HG03196 (cell line): ENCODE measurements at regions not wholly inside any gene's neighbourhood (a gene's known extent, or its start where the extent isn't known, plus 50 kb on each side); places are given as distances from the start of the nearest gene placed in this dataset.

Experiments used
- ATAC-seq: cut with Tn5 transposase; IDR thresholded peaks from one replicate; pipeline ENCODE4 v1.9.1; 2021; ENCODE audit not compliant: unreplicated experiment

DNA sequence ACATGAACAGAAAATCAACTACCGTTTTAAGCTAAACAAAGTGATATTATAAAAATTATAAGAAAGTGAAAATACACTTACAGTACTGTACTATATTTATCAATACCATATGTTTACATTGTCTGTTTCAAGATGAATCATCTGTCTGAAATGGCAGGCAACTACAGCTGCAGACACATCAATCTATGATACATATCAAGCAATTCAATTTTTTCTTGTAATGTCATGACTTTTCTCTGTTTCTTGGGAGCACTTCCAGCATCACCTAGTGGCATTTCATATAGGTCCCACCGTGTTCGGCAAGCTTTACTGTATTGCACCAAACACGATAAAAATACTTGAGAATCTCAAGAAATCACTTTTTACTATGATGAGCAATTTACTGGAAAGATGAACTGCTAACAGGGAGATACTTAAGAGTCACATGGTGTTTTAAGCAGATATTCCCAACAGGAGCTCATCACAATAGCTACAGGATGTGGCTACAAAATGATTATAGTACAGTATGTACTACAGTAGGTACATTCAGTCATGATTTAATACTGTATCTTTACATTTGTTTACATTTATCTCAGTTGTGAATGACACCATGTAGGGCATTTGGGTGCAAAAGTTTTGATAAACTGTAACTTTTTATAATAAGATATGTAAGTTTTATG, 207.4 kb downstream of the ADAM29 start:
- no peak for ATAC-seq

DNA sequence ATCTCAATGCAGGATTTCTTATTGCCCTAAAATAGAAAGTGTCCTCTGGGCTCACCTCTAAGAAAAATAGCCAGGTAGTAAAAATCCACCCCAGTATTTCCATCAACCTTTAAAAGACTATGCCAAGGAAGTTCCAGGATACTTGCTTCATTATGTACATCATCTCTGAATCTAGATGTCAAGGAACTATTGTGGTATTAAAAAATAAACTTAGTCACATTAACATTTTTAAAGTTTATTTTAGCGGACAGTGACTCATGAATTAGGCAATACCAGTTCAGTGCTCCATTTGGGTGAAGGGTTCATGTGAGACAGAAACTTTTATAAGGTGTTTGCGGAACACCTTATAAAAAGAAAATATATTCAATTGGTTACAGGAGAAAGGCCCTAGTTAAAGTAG, 209.2 kb downstream of the ADAM29 start:
- ATAC-seq, result no peak

DNA sequence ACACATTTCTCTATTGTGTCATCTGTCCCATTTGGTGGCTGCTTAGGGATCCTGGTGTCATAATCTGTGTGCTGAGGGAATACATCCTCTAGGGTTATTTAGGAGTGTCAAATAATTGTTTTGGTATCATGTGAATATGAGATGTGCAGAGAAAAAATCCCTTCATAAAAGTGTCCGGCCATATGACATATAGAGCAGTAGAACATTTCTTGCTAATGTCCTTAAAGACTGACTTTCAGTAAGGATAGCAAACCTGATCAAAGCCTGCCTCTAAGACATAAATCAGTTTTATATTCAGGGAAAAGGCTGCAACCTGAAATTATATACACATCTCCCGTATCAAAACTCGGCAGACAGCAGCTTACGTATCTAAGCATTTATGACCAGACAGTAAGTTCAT, 211.6 kb downstream of the ADAM29 start:
- ATAC-seq, result no peak

DNA sequence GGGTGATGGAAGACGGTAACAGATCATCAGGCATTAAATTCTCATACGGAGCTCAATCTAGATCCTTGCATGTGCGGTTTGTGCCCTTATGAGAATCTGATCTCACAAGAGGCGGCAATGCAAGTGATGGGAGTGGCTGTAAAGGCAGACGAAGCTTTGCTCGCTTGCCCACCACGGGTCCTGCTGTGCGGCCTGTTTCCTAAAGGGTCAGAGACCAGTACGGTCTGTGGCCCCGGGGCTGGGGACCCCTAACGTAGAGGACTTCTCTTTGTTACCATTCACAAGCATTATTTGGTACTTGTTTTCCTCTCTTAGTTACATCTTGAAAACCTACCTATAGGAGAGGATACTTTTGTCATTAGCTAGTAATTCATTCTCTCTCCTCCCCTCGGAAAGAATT, 221.0 kb downstream of the ADAM29 start:
- ATAC-seq, result no peak

DNA sequence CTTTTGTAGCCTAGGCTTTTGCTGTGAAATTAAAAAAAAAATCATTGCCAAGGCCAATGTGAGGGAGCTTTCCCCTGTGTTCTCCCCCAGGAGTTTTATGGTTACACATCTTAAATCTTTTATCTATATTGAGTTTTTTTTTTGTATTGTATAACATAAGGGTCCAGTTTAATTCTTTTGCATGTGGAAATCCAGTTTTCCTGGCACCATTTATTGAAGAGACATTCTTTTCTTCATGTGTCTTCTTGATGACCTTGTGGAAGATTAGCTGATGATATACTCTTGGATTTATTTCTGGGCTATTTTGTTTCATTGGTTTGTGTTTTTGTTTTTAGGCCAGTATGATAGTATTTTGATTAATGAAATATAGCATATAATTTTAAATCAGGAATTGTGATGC, 225.0 kb downstream of the ADAM29 start:
- no peak for ATAC-seq

DNA sequence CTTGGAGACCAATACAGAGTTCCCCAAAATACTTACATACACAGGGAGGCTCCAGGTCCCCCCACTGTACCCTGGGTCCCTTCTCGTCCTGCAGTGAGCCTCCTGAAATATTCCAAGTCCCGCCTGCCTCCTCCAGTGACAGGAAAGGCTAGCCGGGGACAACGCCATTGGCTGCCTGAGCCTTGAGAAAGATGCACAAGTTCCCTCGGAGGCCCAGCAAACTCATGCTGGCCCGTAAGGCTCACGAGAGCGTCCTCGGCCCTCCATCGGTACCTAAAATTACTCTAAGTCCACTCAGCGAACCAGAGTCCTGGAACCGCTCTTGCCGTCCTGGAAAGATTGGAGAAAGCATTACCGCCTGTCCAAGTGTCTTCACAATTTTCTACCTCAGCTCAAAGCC, 228.6 kb downstream of the ADAM29 start:
- no peak for ATAC-seq

DNA sequence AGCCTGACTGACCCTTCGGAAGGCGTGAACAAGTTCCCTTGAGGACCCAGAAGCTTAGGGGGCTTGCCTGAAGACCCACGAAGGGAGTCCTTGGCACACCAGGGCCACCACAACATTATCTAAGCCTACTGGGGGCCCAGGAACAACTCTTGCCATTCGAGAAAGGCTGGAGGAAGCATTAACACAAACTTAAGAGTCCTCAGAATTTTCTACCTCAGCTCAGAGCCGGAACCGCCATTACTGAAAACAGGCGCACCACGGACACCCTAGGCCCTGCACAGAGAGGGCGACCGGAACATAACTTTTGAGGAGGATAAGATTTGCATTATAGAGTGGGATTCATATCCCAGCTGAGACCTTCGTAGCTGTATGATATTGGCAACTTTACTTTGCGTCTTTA, 229.1 kb downstream of the ADAM29 start:
- ATAC-seq, result no peak

DNA sequence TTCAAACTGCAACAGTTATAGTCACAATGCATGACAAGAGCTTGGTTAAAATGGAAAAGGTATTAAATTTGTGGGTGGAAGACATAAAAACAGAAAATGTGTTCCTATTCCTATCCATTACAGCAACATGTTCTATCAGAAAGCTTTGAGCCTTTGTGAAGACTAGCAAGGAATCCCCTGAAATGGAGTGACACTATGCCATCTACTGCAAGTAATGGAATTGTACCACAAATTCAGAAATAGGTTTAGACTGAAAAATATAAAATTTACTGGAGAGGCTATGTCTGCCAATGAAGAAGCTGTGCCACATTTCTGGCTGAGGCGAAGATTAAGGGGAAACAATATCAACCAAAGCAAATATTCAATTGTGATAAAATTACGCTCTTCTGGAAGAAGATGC, 247.9 kb downstream of the ADAM29 start:
- ATAC-seq, result no peak

DNA sequence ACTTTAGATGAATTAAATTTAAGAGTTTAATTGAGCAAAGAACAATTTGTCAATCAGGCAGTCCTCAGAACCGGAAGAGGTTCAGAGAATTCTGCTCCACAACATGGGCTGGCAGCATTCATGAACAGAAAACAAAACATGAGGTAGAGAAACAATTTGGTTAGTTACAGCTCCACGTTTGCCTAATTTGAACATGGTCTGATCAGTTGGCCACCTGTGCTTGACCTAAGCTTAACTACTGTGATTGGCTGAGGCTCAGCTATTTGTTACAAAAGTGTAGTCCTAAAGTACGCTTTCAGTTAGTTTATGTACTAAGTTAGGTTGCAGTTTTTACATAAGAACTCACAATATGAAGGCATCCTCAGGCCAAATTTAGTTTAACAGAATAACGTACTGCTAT, 258.6 kb downstream of the ADAM29 start:
- no peak for ATAC-seq

DNA sequence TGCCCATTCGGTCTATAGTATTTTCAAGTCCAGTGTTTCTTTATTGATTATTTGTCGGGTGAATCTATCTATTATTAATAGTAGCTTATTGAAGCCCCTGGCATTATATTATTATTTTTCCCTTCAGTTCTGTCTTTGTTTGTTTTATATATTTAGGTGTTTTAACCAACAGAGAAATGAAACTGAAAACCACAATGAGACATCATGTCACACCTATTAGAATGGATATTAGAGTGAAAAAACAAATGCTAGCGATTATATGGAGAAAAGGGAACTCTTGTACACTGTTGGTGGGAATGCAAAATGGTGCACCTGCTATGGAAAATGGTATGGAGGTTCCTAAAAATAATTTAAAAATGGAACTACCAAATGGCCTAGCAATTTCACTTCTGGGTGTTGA, 272.5 kb downstream of the ADAM29 start:
- ATAC-seq, result no peak

DNA sequence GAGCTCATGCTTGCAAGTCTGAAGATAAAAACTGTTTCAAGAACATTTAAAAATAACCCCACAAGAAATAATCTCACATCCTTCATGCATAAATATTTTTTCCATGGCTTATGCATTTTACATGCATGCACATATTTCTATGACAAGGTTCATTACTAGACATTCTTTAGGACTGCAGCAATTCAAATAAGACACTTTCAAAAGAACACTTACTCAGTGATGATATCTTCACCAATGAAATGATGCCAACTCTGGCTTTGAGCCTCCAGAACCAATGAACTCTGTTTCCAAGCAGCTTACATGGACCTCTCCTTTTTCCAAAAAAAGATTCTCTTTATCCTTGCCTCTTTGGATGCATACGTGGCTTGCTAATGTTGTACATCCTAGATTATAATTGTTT, 279.9 kb downstream of the ADAM29 start:
- no peak for ATAC-seq

DNA sequence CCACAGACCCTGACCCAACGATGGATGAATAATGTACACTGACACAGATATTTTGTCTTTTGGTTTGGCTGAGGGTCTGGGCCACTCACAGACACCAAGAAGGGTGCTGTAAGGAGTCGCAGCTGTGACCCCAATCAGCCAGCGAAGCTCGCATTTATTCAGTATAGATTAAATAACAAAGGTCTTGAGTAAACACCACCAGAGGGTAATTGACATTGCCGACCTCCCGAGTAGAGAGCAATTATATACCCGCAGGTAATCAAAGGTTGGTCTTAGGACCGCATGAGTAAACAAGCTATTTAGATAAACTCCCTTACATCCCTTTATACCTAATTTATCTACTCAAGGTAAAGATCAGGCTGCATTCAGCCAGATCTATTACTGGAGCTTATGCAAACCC, 297.1 kb downstream of the ADAM29 start:
- no peak for ATAC-seq

DNA sequence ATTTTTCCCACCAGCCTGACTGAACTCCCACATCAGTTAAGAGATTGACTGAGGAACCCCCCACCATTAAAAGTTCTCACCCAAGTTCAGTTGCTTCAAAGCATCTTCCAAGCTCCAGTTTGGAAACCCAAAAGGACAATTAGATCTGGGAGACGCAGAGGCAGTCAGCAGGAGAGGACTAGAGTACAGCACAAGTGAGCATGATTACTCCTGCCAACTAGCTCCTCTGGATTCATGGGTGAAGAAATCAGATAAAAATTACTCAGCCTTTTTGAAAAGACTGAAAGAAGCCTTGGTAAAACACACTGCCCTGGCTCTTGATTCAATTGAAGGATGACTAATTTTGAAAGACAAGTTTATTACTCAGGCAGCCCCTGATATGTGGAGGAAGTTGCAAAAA, 297.5 kb downstream of the ADAM29 start:
- ATAC-seq, result no peak

DNA sequence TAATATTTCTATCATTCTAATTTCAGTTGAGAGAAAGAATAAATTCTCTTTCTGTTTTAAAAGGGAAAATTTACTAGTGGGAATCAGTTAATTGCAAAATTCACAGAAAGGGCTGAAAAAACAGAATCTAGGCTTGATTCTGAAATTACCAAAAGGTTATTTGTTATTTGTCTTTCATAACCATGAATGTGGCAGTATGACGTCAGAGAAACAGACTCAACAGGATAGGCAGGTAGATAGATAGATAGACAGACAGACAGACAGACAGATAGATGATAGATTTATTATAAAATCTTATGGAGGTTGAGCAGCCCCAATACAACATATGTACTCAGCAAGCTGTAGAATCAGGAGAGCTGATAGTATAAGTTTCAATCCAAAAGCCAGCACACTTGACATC, 311.0 kb downstream of the ADAM29 start:
- no peak for ATAC-seq

DNA sequence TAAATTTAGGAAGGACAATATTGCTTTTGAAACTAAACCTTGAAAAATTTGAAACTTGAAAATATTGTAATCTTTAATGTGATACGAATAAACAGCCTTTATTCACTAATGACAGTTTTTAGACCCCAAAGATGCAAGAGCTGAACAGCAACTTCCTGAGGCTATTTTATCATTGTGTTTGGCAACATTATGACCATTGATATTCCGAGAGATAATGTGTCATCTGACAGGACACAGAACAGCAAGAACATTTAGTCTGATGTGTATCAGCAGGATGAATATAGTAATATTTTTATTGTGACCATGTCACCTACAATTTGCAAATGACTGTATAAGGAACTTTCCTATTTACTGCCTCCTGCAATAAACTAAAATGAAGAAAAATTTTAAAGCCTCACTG, 316.0 kb downstream of the ADAM29 start:
- ATAC-seq, result no peak

DNA sequence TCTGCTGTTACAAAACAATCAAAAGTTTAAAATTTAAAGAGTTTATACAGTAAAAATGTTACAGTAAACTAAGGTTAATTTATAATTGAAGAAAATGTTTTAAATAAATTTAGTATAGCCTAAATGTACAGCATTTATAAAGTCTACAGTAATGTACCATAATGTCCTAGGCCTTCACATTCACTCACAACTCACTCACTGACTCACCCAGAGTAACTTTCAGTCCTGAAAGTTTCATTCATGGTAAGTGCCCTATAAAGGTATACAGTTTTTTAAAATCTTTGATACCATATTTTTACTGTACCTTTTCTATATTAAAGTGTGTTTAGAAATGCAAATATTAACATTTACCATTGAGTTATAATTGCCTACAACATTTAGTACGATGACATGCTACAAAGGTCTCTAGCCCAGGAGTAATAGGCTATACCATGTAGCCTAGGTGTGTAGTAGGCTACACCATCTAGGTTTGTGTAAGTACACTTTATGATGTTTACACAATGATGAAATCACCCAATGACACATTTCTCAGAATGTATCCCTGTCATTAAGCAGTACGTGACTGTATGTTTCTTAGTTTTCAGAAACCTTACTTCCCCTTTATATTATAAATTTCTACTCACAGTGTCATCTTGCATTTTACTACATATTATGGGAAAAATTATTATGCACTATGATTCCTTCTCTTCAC, 320.8 kb downstream of the ADAM29 start:
- no peak for ATAC-seq

DNA sequence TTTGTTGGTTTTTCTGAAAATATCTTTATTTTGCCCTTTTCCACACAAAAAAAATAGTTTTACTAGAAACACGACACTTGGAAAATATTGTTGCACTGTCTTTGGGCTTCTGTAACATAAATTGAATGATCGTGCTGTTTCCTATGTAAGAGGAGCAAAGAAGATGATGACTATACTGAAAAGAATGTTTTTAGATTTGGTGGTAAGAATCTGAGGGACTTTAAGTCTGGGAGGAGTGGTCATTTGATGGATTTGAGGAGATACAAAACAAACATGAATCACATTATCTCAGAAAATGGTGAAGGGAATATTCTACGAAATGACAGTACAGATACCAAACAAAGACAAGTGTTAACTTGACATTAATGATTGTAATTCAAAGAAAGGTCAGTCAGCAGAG, 328.8 kb downstream of the ADAM29 start:
- ATAC-seq, result no peak

DNA sequence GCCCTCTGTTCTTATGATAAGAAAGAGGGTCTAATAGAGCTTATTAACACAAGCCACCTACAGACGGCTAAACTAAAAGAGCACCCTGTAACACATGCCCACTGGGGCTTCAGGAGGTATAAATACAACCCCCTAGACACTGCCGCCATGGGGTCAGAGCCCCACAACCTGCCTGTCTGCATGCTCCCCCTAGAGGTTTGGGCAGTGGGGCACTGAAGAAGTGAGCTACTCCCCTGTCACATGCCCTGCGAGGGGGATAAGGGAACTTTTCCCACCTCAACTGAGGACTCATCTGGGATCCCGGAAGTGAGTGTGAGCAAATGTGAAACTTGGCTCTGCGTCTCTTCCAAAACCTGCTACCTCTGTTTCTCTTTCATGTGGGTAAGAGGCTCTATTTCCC, 334.5 kb downstream of the ADAM29 start:
- ATAC-seq, result no peak

DNA sequence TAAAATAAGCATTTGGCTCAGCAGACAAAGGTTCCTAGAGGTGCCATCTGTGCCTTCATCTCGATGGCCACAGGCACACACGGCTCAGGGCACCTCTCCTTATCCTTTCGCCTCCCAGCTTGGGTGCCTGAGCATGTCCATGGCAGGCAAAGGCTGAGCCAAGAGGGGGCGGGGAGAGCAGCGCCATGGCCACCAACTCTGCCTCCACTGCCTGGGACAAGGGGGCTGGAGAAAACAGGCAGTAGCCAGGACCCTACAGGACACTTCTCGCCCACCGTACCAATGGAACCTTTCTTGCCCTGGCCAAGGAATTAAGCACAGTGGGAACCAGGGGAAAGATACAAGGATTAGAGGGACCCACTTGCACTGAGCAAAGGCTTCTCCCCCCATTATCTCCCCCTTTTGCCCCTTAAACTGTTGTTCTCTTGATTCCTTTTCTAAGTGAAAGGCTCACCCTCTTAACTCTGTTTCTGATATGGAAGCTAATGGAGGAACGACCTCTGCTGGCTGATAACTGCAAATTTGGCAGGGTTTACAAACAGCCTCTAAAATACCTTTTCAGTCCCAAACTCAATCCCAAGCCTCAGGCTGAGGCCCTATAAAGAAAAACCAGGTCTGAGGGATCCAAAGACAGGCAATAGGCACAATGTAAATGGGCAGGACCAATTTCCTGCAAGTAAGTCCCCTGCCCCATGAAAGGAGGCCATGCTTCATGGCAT, 335.2 kb downstream of the ADAM29 start:
- ATAC-seq, result no peak

DNA sequence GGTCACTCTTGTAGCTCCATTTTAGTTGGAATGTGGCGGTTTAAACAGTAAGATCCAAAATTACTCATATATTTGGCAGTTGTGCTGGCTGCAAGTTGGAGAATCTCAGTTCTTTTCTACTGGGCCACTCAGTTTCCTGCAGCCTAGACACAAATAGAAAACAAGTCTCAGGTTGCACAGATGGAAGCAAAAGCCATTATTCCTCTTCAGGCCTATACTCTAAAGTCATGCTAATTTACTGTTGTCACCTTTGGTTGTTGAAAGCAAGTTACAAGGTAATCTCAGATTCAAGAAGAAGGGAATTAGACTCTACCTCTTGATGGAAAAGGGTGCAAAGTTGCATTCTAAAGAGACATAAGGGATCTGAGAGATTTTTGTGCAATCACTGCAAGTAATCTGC, 345.4 kb downstream of the ADAM29 start:
- ATAC-seq, result no peak

DNA sequence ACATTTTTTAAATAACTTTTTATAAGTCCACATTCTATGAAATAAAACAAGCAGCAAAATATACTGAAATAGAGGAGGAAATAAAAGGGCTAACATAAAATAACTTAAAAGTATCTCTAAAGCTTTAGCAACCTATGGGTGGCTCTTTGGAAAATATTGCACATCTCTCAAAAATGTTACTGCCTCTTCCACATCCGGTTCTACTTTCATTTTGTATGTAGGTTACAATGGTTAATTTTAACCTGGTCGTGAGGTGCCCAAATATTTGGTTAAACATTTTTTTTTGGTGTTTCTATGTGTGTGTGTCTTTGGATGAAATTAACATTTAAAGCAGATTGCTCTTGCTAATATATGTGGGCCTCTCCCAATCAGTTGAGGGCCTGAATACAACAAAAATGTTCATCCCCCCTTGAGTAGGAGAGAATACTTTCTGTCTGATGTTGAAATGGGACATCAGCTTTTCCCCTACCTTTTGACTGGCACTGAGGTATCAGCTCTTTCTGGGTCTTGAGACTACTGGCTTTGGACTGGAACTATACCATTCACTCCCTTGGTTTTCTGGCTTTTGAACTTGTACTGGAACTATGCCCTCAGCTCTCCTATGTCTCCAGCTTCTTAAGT, 353.0 kb downstream of the ADAM29 start:
- ATAC-seq, result peak; percentile 69
